HL-60 (cell line): ENCODE measurements at regions not wholly inside any gene's neighbourhood (a gene's known extent, or its start where the extent isn't known, plus 50 kb on each side); places are given as distances from the start of the nearest gene placed in this dataset.

Experiments used
- CTCF ChIP-seq: IDR thresholded peaks from one replicate; pipeline ENCODE4 v1.5.1; 2011; ENCODE audit warnings: low read length, control low read depth, inconsistent platforms; ENCODE audit not compliant: insufficient read depth
- GABPA ChIP-seq: IDR thresholded peaks from 2 replicates; pipeline ENCODE4 v1.6.1; 2012; ENCODE audit warnings: low read depth
- POLR2AphosphoS5 ChIP-seq: IDR thresholded peaks from 2 replicates; pipeline ENCODE4 v1.6.1; 2012; ENCODE audit warnings: low read depth
- REST ChIP-seq: IDR thresholded peaks from 2 replicates; pipeline ENCODE4 v1.6.1; 2012; ENCODE audit warnings: low read depth; ENCODE audit not compliant: insufficient replicate concordance
- SPI1 ChIP-seq: IDR thresholded peaks from 2 replicates; pipeline ENCODE4 v1.6.1; 2012; ENCODE audit warnings: low read depth, mild to moderate bottlenecking, borderline replicate concordance

GRCh38 chr15:96627031-96627568, 296.6 kb downstream of the NR2F2 start:
- TF ChIP-seq POLR2AphosphoS5 (no peak), CTCF (no peak), REST (no peak), GABPA (no peak), SPI1 (no peak)
